ENCODE measurements at regions not wholly inside any gene's neighbourhood (a gene's known extent, or its start where the extent isn't known, plus 50 kb on each side); places are given as distances from the start of the nearest gene placed in this dataset.

- TF ChIP-seq MAX (IDR thresholded peaks at IDR 0.05; ENCODE audit: low read depth, low read length) (no peak), CTCF (IDR thresholded peaks at IDR 0.05; ENCODE audit: low read depth, low read length) (no peak), POLR2A (IDR thresholded peaks at IDR 0.05; ENCODE audit: extremely low read depth, insufficient read length) (no peak), MYC (IDR thresholded peaks at IDR 0.05; ENCODE audit: low read depth, low read length) (no peak)
These were observed 469.1 kb upstream of the TMEM132C start for GRCh38 chr12:127797918-127798317.
